HG03520 (cell line): ENCODE measurements at regions not wholly inside any gene's neighbourhood (a gene's known extent, or its start where the extent isn't known, plus 50 kb on each side); places are given as distances from the start of the nearest gene placed in this dataset.
A peak's percentile ranks its signal among the peaks of the same experiment; 100 is the strongest.

Experiments used
- ATAC-seq: cut with Tn5 transposase; IDR thresholded peaks from one replicate; pipeline ENCODE4 v1.9.1; 2021; ENCODE audit warnings: mild to moderate bottlenecking, moderate library complexity; ENCODE audit not compliant: unreplicated experiment

GRCh38 chr2:196248467-196249094 is 77.2 kb upstream of the STK17B start:
- ATAC-seq, result no peak

GRCh38 chr2:196249171-196249570 is 77.8 kb upstream of the STK17B start:
- no peak for ATAC-seq

GRCh38 chr2:196249860-196250259 is 78.5 kb upstream of the STK17B start:
- peak; percentile 86 for ATAC-seq

GRCh38 chr2:196251132-196251531 is 79.8 kb upstream of the STK17B start:
- no peak for ATAC-seq

- ATAC-seq, result no peak
These were observed 81.2 kb upstream of the STK17B start for GRCh38 chr2:196252408-196253115.

GRCh38 chr2:196253116-196253480 is 81.7 kb upstream of the STK17B start:
- no peak for ATAC-seq

GRCh38 chr2:196256585-196256984 is 85.2 kb upstream of the STK17B start:
- ATAC-seq, result no peak

- ATAC-seq, result no peak
These were observed 85.7 kb upstream of the STK17B start for GRCh38 chr2:196257086-196257485.

GRCh38 chr2:196258407-196258806 is 87.0 kb upstream of the STK17B start:
- ATAC-seq, result no peak

- no peak for ATAC-seq
These were observed 88.4 kb upstream of the STK17B start for GRCh38 chr2:196259507-196260481.

- ATAC-seq, result no peak
These were observed 89.2 kb upstream of the STK17B start for GRCh38 chr2:196260546-196260945.

GRCh38 chr2:196262606-196263005 is 91.2 kb upstream of the STK17B start:
- no peak for ATAC-seq

GRCh38 chr2:196263181-196263747 is 91.9 kb upstream of the STK17B start:
- peak; percentile 91 for ATAC-seq

- ATAC-seq, result no peak
These were observed 95.0 kb upstream of the STK17B start for GRCh38 chr2:196266351-196266750.

GRCh38 chr2:196266855-196267254 is 95.5 kb upstream of the STK17B start:
- ATAC-seq, result no peak

- no peak for ATAC-seq
These were observed 96.6 kb upstream of the STK17B start for GRCh38 chr2:196268025-196268424.

GRCh38 chr2:196268538-196269338 is 97.4 kb upstream of the STK17B start:
- no peak for ATAC-seq

- ATAC-seq, result no peak
These were observed 100.4 kb upstream of the STK17B start for GRCh38 chr2:196271795-196272194.

GRCh38 chr2:196274387-196274809 is 103.0 kb upstream of the STK17B start:
- no peak for ATAC-seq

GRCh38 chr2:196275646-196276352 is 104.4 kb upstream of the STK17B start:
- ATAC-seq, result no peak
